RWPE2 (cell line): ENCODE measurements at regions not wholly inside any gene's neighbourhood (a gene's known extent, or its start where the extent isn't known, plus 50 kb on each side); places are given as distances from the start of the nearest gene placed in this dataset.

Experiments
- ATAC-seq: fragments of 200-7000 bp; cut with Tn5 transposase; 3 replicates; pipeline ENCODE4 v1.9.1; 2021; ENCODE audit warnings: low read depth
- DNase-seq: peaks from one replicate; pipeline ENCODE4 v3.0.0-alpha.2; 2020; ENCODE audit warnings: low spot score
- H3K27ac ChIP-seq: fragments of 450-650 bp; 2 replicates; pipeline ENCODE4 v1.5.1; 2017; ENCODE audit warnings: mild to moderate bottlenecking; ENCODE audit not compliant: poor library complexity, severe bottlenecking
- H3K27me3 ChIP-seq: fragments of 250-450 bp; sonication (Bioruptor Pico); 2 replicates; pipeline ENCODE4 v1.5.1; 2021; ENCODE audit warnings: mild to moderate bottlenecking, moderate library complexity; ENCODE audit not compliant: insufficient read depth, poor library complexity, severe bottlenecking
- H3K36me3 ChIP-seq: fragments of 250-450 bp; sonication (Bioruptor Pico); 2 replicates; pipeline ENCODE4 v1.5.1; 2020; ENCODE audit warnings: low read depth, mild to moderate bottlenecking, moderate library complexity
- H3K4me1 ChIP-seq: fragments of 250-450 bp; sonication (Bioruptor Pico); 2 replicates; pipeline ENCODE4 v1.5.1; 2021; ENCODE audit warnings: mild to moderate bottlenecking, moderate library complexity; ENCODE audit not compliant: insufficient read depth, poor library complexity, severe bottlenecking
- H3K4me3 ChIP-seq: fragments of 250-450 bp; sonication (Bioruptor Pico); 2 replicates; pipeline ENCODE4 v1.5.1; 2021; ENCODE audit warnings: mild to moderate bottlenecking, moderate library complexity; ENCODE audit not compliant: severe bottlenecking
- H3K9me3 ChIP-seq: fragments of 250-450 bp; sonication (Bioruptor Pico); 2 replicates; pipeline ENCODE4 v1.5.1; 2021; ENCODE audit warnings: mild to moderate bottlenecking, moderate library complexity; ENCODE audit not compliant: severe bottlenecking
- TF ChIP-seq, protein P1 (sequence below): fragments of 450-650 bp; IDR thresholded peaks from one replicate; pipeline ENCODE4 v1.5.1; 2017; ENCODE audit warnings: mild to moderate bottlenecking, moderate library complexity; ENCODE audit not compliant: poor library complexity, severe bottlenecking

- no peak overlapping the region for H3K27ac ChIP-seq
- DNase-seq = no peak
- no peaks in the 10 kb centered on the region for H3K27me3 ChIP-seq
- H3K4me3 ChIP-seq = no peak overlapping the region
- ATAC-seq = no peak
- H3K36me3 ChIP-seq = no peaks in the 10 kb centered on the region
- no peaks in the 10 kb centered on the region for H3K9me3 ChIP-seq
- TF ChIP-seq, protein P1, sequence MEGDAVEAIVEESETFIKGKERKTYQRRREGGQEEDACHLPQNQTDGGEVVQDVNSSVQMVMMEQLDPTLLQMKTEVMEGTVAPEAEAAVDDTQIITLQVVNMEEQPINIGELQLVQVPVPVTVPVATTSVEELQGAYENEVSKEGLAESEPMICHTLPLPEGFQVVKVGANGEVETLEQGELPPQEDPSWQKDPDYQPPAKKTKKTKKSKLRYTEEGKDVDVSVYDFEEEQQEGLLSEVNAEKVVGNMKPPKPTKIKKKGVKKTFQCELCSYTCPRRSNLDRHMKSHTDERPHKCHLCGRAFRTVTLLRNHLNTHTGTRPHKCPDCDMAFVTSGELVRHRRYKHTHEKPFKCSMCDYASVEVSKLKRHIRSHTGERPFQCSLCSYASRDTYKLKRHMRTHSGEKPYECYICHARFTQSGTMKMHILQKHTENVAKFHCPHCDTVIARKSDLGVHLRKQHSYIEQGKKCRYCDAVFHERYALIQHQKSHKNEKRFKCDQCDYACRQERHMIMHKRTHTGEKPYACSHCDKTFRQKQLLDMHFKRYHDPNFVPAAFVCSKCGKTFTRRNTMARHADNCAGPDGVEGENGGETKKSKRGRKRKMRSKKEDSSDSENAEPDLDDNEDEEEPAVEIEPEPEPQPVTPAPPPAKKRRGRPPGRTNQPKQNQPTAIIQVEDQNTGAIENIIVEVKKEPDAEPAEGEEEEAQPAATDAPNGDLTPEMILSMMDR = no peak
- no peaks in the 10 kb centered on the region for H3K4me1 ChIP-seq
Observed at GRCh38 chr1:4083231-4084047, 183.4 kb upstream of the C1orf174 start.

GRCh38 chr1:4084048-4084431 lies 184.0 kb upstream of the C1orf174 start:
- no peak for ATAC-seq
- Histone ChIP-seq H3K36me3 (no peaks in the 10 kb centered on the region), H3K27me3 (no peaks in the 10 kb centered on the region), H3K9me3 (no peaks in the 10 kb centered on the region), H3K4me1 (no peaks in the 10 kb centered on the region), H3K27ac (no peak overlapping the region), H3K4me3 (no peak overlapping the region)
- DNase-seq = no peak
- TF ChIP-seq, protein P1 = no peak

DNA sequence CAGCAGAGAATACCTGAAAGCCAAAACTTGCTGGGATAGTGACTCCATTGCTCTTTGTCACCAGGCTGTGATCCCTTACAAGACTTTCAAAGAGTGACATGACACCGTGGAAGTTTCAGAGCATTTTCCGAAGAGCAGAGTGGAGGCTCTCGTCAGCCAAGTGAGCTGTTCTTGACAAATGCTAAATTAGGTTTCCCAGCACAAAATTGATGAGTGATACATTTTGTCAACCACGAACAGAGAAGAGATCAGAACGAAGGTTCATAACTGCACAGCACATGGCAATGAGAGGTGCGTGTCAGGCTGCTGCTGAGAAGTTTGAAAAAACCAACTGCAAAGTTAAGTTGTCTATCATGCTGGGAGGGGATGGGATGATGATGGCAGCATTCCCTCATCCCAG lies 184.4 kb upstream of the C1orf174 start:
- H3K4me1 ChIP-seq = no peaks in the 10 kb centered on the region
- DNase-seq (no peak), ATAC-seq (no peak)
- H3K9me3 ChIP-seq = no peaks in the 10 kb centered on the region
- H3K27me3 ChIP-seq = no peaks in the 10 kb centered on the region
- H3K36me3 ChIP-seq = no peaks in the 10 kb centered on the region
- H3K27ac ChIP-seq = no peak overlapping the region
- TF ChIP-seq, protein P1 = no peak
- no peak overlapping the region for H3K4me3 ChIP-seq

GRCh38 chr1:4084896-4085295 lies 184.8 kb upstream of the C1orf174 start:
- ATAC-seq (no peak), DNase-seq (no peak)
- Histone ChIP-seq H3K27me3 (no peaks in the 10 kb centered on the region), H3K4me1 (no peaks in the 10 kb centered on the region), H3K9me3 (no peaks in the 10 kb centered on the region), H3K27ac (no peak overlapping the region), H3K4me3 (no peak overlapping the region), H3K36me3 (no peaks in the 10 kb centered on the region)
- TF ChIP-seq, protein P1 = no peak

DNA sequence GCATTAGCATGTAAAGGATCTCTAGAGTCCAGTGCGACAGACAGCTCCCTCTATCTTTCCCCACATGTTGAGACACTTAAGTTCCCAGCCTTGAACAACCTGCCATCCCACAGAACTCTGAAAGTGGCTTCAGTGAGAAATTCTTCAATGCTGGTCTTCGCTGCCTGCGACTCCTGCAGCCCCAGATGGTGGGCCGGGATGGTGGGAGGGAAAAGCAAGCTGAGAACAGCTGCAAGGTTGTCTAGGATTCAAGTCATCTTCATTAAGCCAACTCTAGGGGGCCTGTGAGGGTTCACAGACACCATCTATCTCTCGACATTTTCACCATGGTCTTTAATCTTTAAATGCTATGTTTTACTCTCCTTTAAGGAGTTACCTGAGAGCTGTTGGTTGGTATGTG lies 185.5 kb upstream of the C1orf174 start:
- H3K27me3 ChIP-seq = no peaks in the 10 kb centered on the region
- ATAC-seq = no peak
- H3K27ac ChIP-seq = no peak overlapping the region
- H3K36me3 ChIP-seq = no peaks in the 10 kb centered on the region
- H3K4me3 ChIP-seq = no peak overlapping the region
- no peaks in the 10 kb centered on the region for H3K9me3 ChIP-seq
- H3K4me1 ChIP-seq = no peaks in the 10 kb centered on the region
- no peak for DNase-seq
- TF ChIP-seq, protein P1 = no peak
